ENCODE measurements at regions not wholly inside any gene's neighbourhood (a gene's known extent, or its start where the extent isn't known, plus 50 kb on each side); places are given as distances from the start of the nearest gene placed in this dataset.

DNA sequence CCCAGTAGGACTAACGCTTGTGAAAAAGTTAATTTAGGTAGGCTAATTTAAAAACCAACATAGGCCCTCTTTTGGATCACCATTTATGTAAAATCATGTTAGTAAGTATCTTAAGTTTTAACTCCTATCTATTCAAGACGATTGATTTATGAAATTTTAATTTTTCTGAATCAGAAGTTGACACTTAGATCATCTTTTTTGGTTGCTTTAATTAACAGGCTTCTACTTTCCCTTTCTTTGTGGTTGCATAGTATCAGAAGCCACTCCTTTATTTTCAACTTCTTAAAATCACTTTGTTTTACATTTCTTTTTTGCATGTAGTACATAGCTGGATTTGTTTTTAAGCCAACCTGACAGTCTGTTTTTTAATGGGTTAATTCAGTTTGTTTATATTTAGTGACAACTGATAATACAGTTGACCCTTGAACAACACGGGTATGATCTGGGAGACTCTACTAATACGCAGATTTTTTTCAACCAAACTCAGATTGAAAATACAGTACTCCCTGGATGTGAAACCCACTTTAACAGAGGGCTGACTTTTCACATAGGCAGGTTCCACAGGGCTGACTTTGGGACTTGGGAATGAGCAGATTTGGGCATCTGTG, 69.7 kb upstream of the SYPL1 start:
- TF ChIP-seq, protein P1, sequence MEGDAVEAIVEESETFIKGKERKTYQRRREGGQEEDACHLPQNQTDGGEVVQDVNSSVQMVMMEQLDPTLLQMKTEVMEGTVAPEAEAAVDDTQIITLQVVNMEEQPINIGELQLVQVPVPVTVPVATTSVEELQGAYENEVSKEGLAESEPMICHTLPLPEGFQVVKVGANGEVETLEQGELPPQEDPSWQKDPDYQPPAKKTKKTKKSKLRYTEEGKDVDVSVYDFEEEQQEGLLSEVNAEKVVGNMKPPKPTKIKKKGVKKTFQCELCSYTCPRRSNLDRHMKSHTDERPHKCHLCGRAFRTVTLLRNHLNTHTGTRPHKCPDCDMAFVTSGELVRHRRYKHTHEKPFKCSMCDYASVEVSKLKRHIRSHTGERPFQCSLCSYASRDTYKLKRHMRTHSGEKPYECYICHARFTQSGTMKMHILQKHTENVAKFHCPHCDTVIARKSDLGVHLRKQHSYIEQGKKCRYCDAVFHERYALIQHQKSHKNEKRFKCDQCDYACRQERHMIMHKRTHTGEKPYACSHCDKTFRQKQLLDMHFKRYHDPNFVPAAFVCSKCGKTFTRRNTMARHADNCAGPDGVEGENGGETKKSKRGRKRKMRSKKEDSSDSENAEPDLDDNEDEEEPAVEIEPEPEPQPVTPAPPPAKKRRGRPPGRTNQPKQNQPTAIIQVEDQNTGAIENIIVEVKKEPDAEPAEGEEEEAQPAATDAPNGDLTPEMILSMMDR (IDR thresholded peaks at IDR 0.05) = no peak

DNA sequence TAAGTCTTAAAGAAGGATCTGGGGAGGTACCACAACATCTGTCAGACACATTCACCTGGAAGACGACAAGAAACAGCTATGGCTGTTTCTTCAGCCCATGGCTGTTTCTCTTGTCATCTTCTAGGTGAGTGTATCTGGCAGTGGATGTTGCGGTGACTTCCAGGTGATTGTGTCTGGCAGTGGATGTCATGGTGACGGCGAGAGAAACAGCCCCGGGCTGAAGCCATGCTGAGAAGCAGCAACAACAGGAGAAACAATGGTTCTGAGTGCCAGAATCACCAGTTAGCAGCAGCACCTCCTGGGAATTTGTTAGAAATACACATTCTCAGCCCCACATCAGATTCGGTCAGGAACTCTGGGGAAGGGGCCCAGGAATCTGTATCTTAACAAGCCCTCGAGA, 68.6 kb upstream of the SYPL1 start:
- TF ChIP-seq, protein P1 (IDR thresholded peaks at IDR 0.05) = no peak

DNA sequence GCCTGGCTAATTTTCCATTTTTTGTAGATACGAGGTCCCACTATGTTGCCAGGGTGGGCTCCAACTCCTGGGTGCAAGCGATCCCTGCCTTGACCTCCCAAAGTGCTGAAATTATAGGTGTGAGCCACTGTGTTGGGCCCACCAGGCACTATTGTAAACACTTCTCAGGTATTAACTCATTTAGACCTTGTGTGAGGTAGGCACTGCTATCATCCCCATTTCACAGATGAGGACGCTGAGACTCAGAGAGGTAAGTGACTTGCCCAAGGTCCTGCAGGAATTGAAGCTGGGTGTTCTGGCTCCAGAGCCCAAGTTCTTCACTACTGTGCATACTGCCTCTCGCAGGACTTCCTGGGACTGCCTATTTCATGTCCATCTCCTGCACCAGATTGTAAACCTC, 67.1 kb upstream of the SYPL1 start:
- TF ChIP-seq, protein P1 (IDR thresholded peaks at IDR 0.05) = no peak

DNA sequence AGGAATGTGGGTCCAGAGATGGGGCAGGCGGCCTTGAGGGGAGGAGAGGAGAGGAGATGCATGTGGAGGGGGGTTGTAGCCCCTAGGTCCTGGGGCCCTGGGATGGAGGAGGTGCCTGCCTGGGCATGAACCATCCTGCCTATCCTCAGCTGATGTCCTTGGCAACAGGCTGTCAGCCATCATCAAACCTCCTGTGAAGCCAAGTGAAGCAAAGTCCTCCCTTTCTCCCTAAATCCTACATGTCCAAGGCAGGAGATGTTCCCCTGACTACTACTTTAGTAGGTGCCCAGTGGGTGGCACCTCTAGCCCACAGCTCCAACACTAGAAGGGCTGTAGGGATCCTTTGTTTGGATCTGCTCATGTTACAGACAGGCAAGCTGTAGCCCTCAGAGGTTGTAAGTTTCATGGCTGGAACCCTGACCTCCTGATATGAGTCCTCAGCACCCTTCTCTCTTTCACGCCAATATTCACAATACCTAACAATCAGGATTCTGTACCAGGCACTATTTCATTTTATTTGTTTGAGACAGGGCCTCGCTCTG, 66.6 kb upstream of the SYPL1 start:
- TF ChIP-seq, protein P1 (IDR thresholded peaks at IDR 0.05) = peak; percentile 52

DNA sequence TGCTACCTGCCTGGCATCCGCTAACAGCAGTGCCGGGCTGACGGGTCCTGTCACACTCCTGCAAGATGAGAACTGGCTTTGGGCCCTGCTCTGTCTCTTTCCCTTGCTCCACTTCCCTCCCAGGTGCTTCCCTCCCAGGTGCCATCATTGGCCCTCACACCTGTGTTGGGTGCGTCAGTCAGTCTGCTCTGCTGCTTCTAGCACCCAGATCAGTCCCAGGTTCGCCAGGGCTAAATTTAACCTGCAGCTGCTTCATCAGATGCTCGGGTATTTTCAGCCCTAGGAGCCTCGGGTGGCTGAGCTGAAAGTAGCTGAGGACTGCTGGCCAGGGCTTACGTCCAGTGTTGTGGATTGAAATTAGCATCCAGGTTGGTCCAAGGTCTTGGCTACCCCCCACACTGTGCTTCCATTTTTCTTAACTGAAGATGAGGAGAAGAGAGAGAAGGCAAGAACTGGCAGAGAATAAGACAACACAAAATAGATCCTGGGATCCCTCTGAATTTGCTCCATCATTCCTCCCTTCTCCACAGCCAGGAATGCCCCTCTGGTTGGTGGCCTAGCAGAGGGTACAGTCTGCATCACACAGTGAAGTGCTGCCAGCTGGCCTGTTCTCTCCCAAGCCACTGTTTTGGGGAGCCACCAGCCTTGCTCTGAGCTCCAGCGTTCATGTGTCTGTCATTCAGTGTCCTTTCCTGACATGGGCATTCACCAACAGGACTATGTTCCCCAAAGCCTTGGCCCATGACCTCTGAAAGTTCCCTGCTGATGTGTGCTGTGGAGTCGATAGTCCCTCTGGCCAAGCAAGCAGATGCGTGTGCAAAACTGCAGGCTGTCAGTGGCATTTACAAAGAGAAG, 65.9 kb upstream of the SYPL1 start:
- TF ChIP-seq, protein P1 (IDR thresholded peaks at IDR 0.05) = no peak

DNA sequence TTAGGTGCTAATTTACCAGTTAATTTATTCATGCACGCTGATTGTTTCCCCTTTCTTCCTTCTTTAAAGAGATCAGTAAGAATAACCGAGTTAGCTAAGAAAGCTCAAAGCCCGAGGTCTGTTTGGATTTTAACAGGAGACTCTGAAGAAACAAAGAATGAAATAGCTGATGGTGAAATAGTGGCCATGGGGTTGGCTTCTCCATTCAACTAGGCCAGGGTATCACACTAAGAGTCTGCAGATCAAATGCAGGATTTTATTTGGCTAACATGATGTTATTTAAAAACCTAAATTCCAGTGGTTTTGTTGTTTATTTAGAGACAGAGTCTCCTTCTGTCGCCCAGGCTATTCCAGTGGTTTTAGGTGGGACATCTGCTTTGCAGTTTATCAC, 65.2 kb upstream of the SYPL1 start:
- TF ChIP-seq, protein P1 (IDR thresholded peaks at IDR 0.05) = no peak

DNA sequence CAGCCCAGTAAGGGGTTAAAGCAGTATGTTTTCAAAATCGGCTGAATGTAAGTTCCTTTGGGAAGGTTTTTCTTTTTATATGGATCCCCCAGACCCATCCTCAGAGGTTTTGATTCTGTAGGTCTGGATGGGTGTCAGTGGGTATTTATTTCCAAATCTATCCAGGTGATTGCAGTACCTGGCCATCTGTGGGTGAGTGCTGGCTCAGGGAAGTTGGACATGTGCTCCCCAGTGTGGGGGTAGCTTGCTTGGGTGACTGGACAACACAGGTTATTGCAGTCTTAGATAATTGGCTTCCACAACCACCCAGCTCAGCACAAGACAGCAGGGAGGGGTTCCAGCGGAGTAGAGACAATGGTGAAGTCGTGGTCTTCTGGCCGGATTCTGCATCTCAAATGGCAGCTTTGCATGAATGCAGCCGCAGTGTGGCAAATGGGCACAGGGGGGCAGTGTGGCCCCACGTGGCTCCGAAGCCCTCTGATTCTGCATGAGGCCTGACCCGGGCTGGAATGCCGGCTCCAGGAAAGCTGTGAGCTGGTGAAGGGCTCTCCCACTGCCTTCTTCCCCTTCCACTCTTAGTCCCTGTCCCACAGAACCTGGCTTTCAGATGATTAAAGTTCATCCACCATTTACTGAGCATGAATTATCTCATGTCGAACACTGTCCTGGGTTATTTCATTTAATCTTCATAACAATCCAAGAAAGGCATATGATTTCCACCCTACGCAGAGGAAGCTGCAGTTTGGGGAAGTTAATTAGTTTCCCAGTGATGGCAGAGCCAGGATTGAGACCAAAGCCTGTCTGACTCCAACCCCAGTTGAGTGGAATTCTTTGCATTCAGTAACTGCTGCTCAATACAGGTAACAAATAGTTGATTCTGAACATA, 64.5 kb upstream of the SYPL1 start:
- TF ChIP-seq, protein P1 (IDR thresholded peaks at IDR 0.05) = peak; percentile 95
